GM21526 (cell line): ENCODE measurements at regions not wholly inside any gene's neighbourhood (a gene's known extent, or its start where the extent isn't known, plus 50 kb on each side); places are given as distances from the start of the nearest gene placed in this dataset.

Experiments used
- ATAC-seq: cut with Tn5 transposase; IDR thresholded peaks from one replicate; pipeline ENCODE4 v1.9.1; 2021; ENCODE audit warnings: moderate library complexity; ENCODE audit not compliant: unreplicated experiment, low FRiP score

- ATAC-seq, result no peak
Measured at GRCh38 chr17:14777291-14777690, 476.4 kb downstream of the HS3ST3B1 start.

DNA sequence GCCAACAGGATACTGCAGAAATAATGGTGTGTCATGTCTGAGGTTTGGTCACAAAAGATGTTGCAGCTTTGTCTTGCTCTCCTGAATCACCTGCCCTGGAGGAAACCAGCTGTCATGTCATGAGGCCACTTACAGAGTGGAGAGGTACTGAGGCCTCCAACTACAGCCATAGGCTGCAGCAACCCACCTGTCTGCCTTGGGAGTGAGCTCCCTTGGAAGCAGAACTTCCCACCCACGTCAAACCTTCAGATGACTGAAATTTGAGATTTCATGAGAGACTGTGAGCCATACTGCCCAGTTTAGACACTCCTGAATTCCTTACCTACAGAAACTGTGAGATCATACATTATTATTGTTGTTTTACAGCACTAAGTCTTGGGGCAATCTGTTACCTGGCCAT lies 475.9 kb downstream of the HS3ST3B1 start:
- no peak for ATAC-seq

DNA sequence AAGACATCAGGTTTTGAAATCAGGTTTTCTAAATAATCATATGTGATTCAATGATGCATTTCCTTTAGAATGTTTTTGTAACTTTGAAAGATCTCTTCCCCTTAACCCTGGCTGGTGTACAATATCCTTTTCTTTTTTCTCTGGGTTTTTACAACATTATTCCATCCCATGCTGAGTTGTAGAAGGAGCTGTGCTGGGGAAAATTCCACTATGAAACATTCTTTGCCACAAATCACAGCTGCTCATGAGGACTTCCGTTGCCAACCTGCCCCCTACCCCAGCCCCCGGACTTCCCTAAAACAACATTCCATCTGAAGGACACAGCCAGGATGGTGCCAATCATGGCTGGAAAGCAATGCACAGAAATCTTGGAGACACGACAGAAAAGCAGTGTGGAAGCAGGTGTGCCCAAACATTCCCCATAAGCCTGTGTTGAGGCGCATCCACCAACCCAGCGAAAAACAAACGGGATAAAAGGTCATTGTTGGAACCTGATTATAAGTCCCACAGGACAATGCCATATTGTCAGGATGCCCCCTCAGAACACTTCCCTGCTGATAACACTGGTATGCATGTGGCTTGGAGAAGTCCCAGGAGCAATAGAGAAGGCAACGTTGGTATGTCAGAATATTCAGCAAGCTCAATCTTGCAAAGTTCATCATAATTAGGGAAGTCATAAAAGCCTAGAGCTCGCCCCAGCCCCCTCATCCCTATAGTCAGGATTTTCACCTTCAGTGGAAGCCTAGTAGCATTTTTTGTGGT lies 475.0 kb downstream of the HS3ST3B1 start:
- no peak for ATAC-seq

GRCh38 chr17:14774774-14775173 lies 473.9 kb downstream of the HS3ST3B1 start:
- ATAC-seq, result no peak

DNA sequence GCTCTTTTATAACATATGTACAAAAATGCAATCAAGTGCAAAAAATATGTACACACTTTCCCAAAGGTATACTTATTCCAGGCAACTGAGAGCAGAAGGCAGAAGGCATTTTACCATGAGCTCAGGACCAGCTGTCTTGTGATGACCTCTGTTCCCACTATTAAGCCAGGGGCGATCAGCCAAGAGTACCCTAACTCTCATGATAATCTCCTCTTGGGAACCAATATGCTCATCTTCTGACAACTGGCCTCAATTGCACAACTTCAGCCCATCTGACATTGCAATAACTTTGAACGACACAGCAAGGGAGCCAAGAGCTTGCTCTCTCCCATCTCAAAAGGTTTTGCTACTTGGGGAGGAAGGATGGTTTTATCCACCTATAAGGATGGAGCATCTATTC lies 471.9 kb downstream of the HS3ST3B1 start:
- ATAC-seq, result no peak

DNA sequence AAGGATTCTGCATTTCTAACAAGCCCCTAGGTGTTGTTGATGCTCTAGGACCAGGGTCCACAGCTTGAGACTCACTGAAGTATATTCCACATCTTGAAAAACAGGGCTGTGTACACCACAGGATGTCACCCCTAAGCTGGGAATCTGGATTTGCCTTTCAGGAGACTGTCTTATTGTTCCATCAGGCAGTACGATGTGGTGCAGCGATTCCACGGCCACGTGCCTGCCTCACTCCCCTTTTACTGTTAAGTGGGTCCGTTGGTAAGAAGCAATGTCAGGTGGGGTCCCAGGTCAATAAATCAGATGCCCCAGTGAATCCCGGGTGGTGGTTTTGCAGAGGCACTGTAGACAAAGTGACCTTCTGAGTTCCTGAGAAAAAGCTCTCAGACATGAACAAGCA lies 470.7 kb downstream of the HS3ST3B1 start:
- no peak for ATAC-seq

DNA sequence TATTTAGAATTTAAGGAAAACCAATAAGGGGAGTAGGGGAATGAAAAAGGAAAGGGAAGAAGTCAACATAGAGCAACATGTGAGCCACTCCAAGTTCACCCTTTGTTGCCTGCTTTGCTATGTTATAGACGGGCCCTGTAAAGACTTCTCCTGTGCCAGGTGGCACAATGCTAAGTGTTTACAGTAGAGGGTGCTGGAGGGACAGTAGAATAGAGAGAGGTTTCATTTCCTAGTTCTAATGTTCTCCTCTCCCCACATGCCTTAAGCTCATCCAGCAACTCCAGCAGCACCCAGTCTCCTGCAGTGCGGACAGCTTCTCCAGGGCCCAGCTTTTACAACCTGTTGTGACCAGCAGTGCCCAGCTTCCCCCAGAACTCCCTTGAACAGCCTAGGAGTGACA lies 468.0 kb downstream of the HS3ST3B1 start:
- no peak for ATAC-seq

GRCh38 chr17:14762736-14763479 lies 462.0 kb downstream of the HS3ST3B1 start:
- ATAC-seq, result no peak

GRCh38 chr17:14760719-14761411 lies 460.0 kb downstream of the HS3ST3B1 start:
- ATAC-seq, result no peak

DNA sequence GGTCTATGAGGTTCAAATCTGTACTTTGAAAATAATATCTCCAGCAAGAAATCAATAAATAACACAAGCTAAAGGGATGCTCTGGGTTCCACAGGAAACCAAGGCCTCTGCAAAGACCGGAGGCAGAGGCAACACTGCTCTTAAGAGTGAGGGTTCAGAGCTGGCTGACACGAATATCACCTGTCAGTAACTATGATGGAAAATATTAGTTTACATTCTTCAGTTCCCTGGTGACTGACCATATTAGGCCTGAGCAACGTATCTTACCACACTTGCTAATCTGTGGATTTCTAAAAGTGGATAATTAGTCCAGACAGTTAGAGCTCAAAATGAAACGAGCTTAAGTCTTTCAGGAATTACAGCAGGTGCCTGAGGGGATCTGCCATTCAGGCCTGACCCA lies 459.3 kb downstream of the HS3ST3B1 start:
- ATAC-seq, result no peak

- ATAC-seq, result no peak
Measured at GRCh38 chr17:14759325-14759724, 458.4 kb downstream of the HS3ST3B1 start.

- ATAC-seq, result no peak
Measured at GRCh38 chr17:14756479-14756878, 455.6 kb downstream of the HS3ST3B1 start.

DNA sequence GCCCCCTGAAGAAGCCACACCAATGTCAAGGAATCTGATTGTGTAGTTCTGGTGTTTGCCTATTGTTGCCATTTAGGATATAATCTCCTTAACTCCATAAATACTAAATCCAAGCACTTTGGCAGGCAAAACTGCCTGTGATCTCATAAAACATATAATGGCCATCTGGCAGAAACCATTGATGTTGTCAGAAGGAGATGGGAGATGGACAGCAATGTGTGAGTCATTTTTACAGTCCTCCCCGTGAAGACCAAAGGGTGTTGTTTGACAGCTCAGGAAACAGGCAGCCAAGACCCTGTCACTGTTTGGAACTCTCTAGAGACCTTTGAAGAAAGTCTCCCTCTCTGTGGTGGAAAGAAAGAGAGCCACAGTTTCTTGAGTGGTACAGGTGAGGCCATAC lies 454.1 kb downstream of the HS3ST3B1 start:
- no peak for ATAC-seq

DNA sequence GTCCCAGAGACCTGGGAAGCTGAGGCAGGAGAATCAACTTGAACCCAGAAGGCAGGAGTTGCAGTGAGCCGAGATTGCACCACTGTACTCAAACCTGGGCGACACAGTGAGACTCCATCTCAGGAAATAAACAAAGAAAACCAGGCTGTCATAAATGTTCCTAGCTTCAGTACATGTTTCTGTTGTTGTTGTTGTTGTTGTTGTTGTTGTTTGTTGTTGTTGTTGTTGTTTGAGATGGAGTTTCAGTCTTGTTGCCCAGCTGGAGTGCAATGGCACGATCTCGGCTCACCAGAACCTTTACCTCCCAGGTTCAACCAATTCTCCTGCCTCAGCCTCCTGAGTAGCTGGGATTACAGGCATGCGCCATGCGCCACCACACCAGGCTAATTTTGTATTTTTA lies 452.5 kb downstream of the HS3ST3B1 start:
- ATAC-seq, result no peak

DNA sequence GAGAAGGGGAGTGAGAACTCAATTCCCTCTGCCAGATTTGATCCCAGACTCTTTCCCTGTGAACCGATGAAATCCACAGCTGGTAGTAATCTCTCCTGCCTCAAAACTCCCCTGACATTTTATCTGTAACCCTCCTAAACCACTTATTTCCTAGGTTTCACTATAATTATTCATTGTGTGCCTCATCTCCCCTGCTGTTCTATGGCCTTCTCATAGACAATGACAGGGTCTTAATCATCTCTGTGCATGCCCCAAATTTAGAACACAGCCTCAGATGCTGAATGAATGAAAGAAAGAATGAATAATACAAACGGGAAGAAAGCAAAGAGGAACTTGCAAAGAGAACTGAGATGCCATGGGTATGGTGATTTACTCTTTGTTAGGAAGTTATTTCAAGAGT lies 451.1 kb downstream of the HS3ST3B1 start:
- no peak for ATAC-seq

- no peak for ATAC-seq
Measured at GRCh38 chr17:14750866-14751265, 450.0 kb downstream of the HS3ST3B1 start.

DNA sequence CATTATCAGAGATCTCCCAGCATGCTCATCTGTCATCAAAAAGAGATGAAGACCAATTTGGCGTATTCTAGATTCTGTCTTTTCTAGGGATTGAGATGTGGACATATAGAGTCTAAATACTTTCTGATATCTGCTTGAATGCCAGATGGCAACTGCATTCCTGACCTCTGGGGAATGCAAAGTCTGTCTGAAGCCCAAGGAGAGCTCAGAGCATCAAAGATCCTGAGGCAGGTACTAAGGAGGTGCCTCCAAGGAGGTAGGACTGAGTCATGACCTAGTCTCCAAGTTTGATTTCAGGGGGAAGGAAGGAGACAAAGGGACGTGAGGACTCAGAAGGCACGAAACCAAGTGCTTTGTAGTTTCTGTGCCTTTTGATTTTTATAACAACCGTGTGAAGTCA lies 448.4 kb downstream of the HS3ST3B1 start:
- no peak for ATAC-seq

- ATAC-seq, result no peak
Measured at GRCh38 chr17:14748036-14748710, 447.3 kb downstream of the HS3ST3B1 start.

GRCh38 chr17:14747603-14747950 lies 446.7 kb downstream of the HS3ST3B1 start:
- ATAC-seq, result no peak

DNA sequence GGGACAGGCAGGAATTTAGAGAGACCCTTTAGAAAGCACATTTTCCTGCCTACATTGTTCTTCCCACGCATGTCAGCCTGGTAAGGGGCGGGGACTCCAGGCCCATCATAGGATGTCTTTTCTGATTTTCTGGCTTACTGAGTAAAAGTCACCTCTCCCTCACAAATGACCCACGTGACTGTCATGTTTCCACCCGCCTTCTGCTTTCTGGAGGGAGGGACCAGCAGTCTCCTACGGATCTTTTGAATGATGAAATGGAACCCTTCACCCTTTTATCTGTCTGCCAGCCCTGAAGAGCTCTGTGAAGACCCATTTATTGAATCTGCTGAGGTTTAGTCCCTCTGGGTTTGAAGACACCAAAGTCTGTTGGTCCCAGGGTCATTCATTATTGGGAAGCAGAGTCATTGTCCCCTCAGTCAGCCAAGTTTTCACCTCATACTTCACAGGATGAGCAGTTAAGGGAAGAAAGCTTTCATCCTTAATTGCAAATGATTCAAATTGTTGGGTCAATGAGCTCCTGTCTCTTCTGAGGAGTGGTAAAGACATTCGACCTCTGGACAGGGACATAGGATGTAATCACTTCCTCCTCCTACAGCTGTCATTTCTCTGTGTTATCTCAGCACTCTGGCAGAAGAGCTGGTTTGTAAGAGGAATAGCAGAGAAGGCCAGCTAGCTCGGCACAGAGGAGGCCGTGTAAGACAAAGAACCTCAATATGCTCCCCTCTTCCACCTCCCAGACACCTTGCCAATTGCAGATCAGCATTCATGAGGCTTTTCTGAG lies 446.1 kb downstream of the HS3ST3B1 start:
- no peak for ATAC-seq
